Loucy (cell line): ENCODE measurements at regions not wholly inside any gene's neighbourhood (a gene's known extent, or its start where the extent isn't known, plus 50 kb on each side); places are given as distances from the start of the nearest gene placed in this dataset.

Source experiments
- H2AFZ ChIP-seq: fragments of 200-600 bp; sonication (generic); 2 replicates; pipeline ENCODE4 v1.6.0; 2016; ENCODE audit warnings: antibody characterized with exemption, mild to moderate bottlenecking, low read length, moderate library complexity
- H3F3A ChIP-seq: fragments of 200-600 bp; 2 replicates; pipeline ENCODE4 v1.6.0; 2016; ENCODE audit warnings: antibody characterized with exemption, low read depth, mild to moderate bottlenecking
- H3K27me3 ChIP-seq: fragments of 200-600 bp; sonication (generic); 2 replicates; pipeline ENCODE4 v1.6.1; 2014; ENCODE audit warnings: low read length, mild to moderate bottlenecking; ENCODE audit not compliant: insufficient read depth, poor library complexity, severe bottlenecking
- H3K36me3 ChIP-seq: fragments of 200-600 bp; sonication (generic); 2 replicates; pipeline ENCODE4 v1.6.1; 2016; ENCODE audit warnings: low read length; ENCODE audit not compliant: insufficient read depth
- H3K4me1 ChIP-seq: fragments of 200-600 bp; sonication (generic); 2 replicates; pipeline ENCODE4 v1.5.1; 2014; ENCODE audit warnings: low read length, mild to moderate bottlenecking; ENCODE audit not compliant: insufficient read depth, poor library complexity, severe bottlenecking
- H3K4me2 ChIP-seq: fragments of 200-600 bp; sonication (generic); 2 replicates; pipeline ENCODE4 v1.6.0; 2014; ENCODE audit warnings: antibody characterized with exemption, low read length, low read depth, mild to moderate bottlenecking; ENCODE audit not compliant: poor library complexity, severe bottlenecking
- H3K4me3 ChIP-seq: fragments of 200-600 bp; sonication (generic); 2 replicates; pipeline ENCODE4 v1.5.1; 2014; ENCODE audit warnings: low read length, mild to moderate bottlenecking, mixed read lengths; ENCODE audit not compliant: poor library complexity, severe bottlenecking
- H3K79me2 ChIP-seq: fragments of 200-600 bp; sonication (generic); 2 replicates; pipeline ENCODE4 v1.6.1; 2014; ENCODE audit warnings: low read length; ENCODE audit not compliant: insufficient read depth
- H3K9ac ChIP-seq: fragments of 200-600 bp; sonication (generic); 2 replicates; pipeline ENCODE4 v1.6.0; 2014; ENCODE audit warnings: mild to moderate bottlenecking, low read depth, low read length, moderate library complexity; ENCODE audit not compliant: poor library complexity, severe bottlenecking
- H3K9me2 ChIP-seq: fragments of 200-600 bp; sonication (generic); replicated peaks from 2 replicates; pipeline ENCODE4 v1.6.1; 2016; ENCODE audit warnings: low read depth, low read length, mixed read lengths
- H3K9me3 ChIP-seq: fragments of 200-600 bp; sonication (generic); 2 replicates; pipeline ENCODE4 v1.6.1; 2014; ENCODE audit warnings: mild to moderate bottlenecking, antibody characterized with exemption, low read length, low read depth; ENCODE audit not compliant: insufficient read depth
- H4K20me1 ChIP-seq: fragments of 200-600 bp; sonication (generic); 2 replicates; pipeline ENCODE4 v1.6.0; 2014; ENCODE audit warnings: antibody characterized with exemption, low read length, mild to moderate bottlenecking; ENCODE audit not compliant: insufficient read depth, poor library complexity, severe bottlenecking
- EZH2phosphoT487 ChIP-seq: fragments of 200-600 bp; IDR thresholded peaks from 2 replicates; pipeline ENCODE4 v1.6.1; 2018; ENCODE audit warnings: antibody characterized with exemption, mild to moderate bottlenecking, moderate library complexity, borderline replicate concordance
- TF ChIP-seq, protein P1 (sequence below): fragments of 200-600 bp; sonication (generic); conservative IDR thresholded peaks from 2 replicates; pipeline ENCODE4 v1.5.1; 2014; ENCODE audit warnings: mild to moderate bottlenecking, antibody characterized with exemption, low read length

DNA sequence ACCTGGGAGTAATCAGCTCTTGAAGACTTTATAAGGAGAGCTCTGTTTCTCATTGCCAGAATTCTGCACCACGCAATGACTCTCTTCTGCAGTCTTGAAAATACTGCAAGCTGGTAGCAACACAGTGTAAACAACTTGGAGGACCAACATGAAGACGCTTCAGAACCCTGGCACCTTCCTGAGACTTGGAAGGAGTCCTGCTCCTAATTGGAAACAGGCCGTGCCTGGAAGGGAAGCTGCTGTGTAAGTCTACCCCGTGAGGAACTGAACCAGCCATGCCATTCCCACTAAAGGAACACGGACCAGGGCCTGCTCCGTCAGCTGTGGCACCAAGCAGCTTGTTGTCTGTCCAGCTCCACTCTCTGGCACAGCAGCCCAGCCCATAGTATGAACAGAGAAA, 171.1 kb downstream of the PAX3 start:
- no peaks in the 10 kb centered on the region; the same call in 1 of the 2 replicates for H3K9me2 ChIP-seq
- H3K27me3 ChIP-seq: no peaks in the 10 kb centered on the region
- H3F3A ChIP-seq: no peaks in the 10 kb centered on the region
- no peaks in the 10 kb centered on the region for H3K9me3 ChIP-seq
- no peak overlapping the region for H2AFZ ChIP-seq
- H3K4me1 ChIP-seq: no peaks in the 10 kb centered on the region
- no peaks in the 10 kb centered on the region for H4K20me1 ChIP-seq
- TF ChIP-seq EZH2phosphoT487: no peak
- TF ChIP-seq, protein P1, sequence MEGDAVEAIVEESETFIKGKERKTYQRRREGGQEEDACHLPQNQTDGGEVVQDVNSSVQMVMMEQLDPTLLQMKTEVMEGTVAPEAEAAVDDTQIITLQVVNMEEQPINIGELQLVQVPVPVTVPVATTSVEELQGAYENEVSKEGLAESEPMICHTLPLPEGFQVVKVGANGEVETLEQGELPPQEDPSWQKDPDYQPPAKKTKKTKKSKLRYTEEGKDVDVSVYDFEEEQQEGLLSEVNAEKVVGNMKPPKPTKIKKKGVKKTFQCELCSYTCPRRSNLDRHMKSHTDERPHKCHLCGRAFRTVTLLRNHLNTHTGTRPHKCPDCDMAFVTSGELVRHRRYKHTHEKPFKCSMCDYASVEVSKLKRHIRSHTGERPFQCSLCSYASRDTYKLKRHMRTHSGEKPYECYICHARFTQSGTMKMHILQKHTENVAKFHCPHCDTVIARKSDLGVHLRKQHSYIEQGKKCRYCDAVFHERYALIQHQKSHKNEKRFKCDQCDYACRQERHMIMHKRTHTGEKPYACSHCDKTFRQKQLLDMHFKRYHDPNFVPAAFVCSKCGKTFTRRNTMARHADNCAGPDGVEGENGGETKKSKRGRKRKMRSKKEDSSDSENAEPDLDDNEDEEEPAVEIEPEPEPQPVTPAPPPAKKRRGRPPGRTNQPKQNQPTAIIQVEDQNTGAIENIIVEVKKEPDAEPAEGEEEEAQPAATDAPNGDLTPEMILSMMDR: no peak
- no peak overlapping the region for H3K4me3 ChIP-seq
- H3K36me3 ChIP-seq: no peaks in the 10 kb centered on the region
- no peak overlapping the region for H3K4me2 ChIP-seq
- H3K9ac ChIP-seq: no peak overlapping the region
- no peaks in the 10 kb centered on the region for H3K79me2 ChIP-seq

DNA sequence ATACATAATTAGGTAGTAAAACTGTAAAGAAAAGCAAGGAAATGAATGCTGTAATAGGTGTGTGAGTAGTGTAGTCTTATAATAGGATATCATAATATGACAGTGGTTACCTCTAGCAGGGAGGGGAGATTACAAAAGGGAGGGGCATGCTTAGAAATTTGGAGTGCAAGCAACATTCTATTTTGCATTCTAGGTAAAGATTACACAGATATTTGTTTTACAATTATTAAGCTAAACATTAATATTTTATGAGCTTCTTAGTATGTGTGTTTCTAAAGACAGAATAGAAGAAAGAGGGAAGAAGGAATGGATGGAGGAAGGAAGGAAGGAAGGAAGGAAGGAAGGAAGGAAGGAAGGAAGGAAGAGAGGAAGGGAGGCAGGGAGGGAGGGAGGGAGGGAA, 177.9 kb downstream of the PAX3 start:
- no peak overlapping the region for H3K9ac ChIP-seq
- no peak for TF ChIP-seq EZH2phosphoT487
- TF ChIP-seq, protein P1: no peak
- H3F3A ChIP-seq: no peaks in the 10 kb centered on the region
- H3K9me3 ChIP-seq: no peaks in the 10 kb centered on the region
- no peaks in the 10 kb centered on the region for H3K36me3 ChIP-seq
- no peak overlapping the region for H2AFZ ChIP-seq
- H3K9me2 ChIP-seq: no peaks in the 10 kb centered on the region; the same call in 1 of the 2 replicates
- H3K27me3 ChIP-seq: no peaks in the 10 kb centered on the region
- H3K4me1 ChIP-seq: no peaks in the 10 kb centered on the region
- H3K79me2 ChIP-seq: no peaks in the 10 kb centered on the region
- no peak overlapping the region for H3K4me2 ChIP-seq
- H3K4me3 ChIP-seq: no peak overlapping the region
- no peaks in the 10 kb centered on the region for H4K20me1 ChIP-seq

DNA sequence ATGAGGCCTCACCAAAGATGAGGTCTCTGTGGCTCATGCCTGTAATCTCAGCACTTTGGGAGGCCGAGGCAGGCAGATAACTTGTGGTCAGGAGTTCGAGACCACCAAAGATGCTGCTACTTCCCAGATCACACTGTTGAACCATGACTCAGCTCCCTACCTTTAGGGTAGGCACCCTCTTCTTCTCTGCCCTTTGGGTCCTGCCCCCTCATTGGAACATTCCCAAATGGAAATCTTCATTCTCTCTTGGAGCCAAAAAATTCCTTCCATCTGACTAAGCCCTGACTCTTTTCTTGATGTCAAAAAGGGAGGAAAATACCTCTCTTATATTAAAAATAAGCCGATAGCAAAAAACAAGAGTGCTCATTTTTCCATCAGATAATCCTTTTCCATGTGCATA, 183.5 kb downstream of the PAX3 start:
- no peaks in the 10 kb centered on the region for H4K20me1 ChIP-seq
- no peaks in the 10 kb centered on the region for H3K9me2 ChIP-seq
- H3K79me2 ChIP-seq: no peaks in the 10 kb centered on the region
- no peak for TF ChIP-seq EZH2phosphoT487
- TF ChIP-seq, protein P1: no peak
- H3K4me2 ChIP-seq: no peak overlapping the region
- no peaks in the 10 kb centered on the region for H3K9me3 ChIP-seq
- no peaks in the 10 kb centered on the region for H3K4me1 ChIP-seq
- H3K27me3 ChIP-seq: no peaks in the 10 kb centered on the region
- no peaks in the 10 kb centered on the region for H3K36me3 ChIP-seq
- H2AFZ ChIP-seq: no peak overlapping the region
- H3K4me3 ChIP-seq: no peak overlapping the region
- no peaks in the 10 kb centered on the region for H3F3A ChIP-seq
- no peak overlapping the region for H3K9ac ChIP-seq
